HUDEP-2 (cell line): ENCODE measurements at regions not wholly inside any gene's neighbourhood (a gene's known extent, or its start where the extent isn't known, plus 50 kb on each side); places are given as distances from the start of the nearest gene placed in this dataset.
A peak's percentile ranks its signal among the peaks of the same experiment; 100 is the strongest.

Source experiments
- DNase-seq, 76 experiments: peaks; one replicate each; lab custom pipeline; 2025; ENCODE audit not compliant: unreplicated experiment in 76 of 76; lab: John Stamatoyannopoulos, UW

DNA sequence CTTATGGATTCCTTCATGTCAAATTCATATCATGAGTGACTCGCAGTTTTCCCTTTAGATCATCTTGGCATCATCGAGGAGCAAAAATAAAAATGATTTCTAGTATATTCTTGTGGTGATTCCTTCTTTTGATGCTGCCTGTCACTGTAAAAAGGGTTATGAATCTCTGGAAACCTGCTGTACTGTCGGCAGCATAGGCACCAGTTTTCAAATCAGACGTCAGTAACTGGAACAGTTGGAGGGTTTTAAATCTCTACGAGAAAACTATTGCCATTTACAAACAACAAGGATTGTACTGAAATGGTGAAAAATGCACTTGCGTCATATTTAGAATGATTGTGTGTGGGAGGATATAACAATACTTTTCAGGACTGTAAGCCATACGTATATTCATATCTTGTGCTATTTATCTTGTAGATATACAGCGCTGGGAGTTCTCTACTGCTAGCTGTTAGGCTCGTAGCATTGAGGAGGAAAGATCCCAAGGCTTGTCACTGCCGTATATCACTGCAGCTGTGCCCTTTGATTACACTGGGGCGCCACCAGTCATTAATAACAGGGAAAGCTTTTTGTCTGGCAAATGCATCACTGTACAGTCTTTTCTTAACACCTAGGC lies 320.7 kb downstream of the MTX2 start:
- DNase-seq, result no peak

- no peak for DNase-seq
Measured at GRCh38 chr2:176592216-176592615, 323.0 kb downstream of the MTX2 start.

GRCh38 chr2:176595986-176596385 lies 326.7 kb downstream of the MTX2 start:
- DNase-seq, result no peak

- no peak for DNase-seq
Measured at GRCh38 chr2:176597916-176598315, 328.7 kb downstream of the MTX2 start.

DNA sequence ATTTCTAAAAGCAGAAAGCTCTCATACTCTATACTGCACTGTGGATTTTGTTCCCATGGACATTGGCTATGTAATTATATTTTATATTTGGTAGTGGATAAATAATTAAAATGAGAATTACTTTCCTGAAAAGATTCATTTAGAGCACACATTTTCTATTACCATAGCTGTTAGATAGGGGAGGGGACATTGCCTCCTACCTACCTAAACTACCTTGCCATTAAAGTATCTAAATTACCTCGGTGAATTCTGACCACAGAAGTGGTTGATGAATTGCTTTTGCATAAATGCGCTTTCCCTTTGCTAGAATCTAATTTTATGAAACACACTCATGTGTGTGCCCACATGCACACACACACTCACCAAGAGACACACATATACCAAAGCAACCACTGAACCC lies 329.1 kb downstream of the MTX2 start:
- DNase-seq, result no peak

GRCh38 chr2:176599796-176600485 lies 330.7 kb downstream of the MTX2 start:
- no peak for DNase-seq

- DNase-seq, result no peak
Measured at GRCh38 chr2:176601066-176601465, 331.8 kb downstream of the MTX2 start.

- DNase-seq, result no peak
Measured at GRCh38 chr2:176612036-176612435, 342.8 kb downstream of the MTX2 start.

- no peak for DNase-seq
Measured at GRCh38 chr2:176612736-176613135, 343.5 kb downstream of the MTX2 start.

DNA sequence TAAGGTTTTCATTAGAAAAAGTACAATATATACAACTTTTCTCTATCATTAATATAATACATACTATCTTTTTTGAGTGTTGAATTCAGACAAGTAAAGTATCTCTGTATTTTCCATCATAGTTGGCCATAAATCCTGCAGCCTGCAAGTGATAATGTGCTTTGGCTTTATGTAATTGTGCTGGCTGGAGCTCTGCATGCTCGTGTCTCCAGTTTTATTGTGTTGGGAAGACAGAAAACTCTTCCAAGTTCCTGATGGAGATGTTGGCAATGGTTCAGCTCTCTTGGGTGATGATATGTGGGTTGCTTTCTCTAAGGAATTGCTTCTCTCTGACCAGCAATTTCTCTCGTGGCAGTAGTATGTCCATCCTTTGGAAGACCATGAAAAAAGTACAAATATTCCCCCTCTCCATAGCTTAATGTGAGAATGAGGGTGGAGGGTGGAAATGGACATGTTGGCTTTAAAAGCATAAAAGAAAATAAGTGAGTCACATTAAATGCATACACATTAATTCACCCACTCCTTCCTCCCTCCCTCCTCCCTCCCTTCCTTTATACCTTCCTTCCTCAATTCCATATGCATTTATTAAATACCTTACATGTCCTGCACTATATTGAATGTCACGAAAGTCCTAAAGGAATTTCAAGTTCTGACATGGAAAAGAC lies 344.2 kb downstream of the MTX2 start:
- DNase-seq, result no peak

GRCh38 chr2:176614049-176614448 lies 344.8 kb downstream of the MTX2 start:
- DNase-seq, result no peak

GRCh38 chr2:176614930-176615329 lies 345.7 kb downstream of the MTX2 start:
- no peak for DNase-seq

DNA sequence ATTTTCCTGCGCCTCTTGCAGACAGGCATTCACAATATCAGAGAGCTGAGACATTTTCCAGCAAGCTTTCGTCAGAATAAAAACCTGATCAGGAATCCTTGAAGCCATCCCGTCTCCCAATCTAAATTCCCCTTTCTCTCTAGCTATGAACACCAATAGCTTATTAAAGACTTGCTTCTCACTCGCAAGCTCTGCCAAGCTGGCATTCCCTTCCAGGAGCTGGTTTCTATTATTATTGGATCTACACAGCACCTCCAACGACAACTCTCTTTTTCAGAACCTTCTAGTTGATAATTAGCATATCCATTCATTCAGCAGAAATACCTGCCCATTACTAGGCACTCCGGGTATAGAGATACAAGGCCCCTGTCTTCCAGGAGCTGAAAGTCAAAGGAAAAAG lies 350.3 kb downstream of the MTX2 start:
- no peak for DNase-seq

DNA sequence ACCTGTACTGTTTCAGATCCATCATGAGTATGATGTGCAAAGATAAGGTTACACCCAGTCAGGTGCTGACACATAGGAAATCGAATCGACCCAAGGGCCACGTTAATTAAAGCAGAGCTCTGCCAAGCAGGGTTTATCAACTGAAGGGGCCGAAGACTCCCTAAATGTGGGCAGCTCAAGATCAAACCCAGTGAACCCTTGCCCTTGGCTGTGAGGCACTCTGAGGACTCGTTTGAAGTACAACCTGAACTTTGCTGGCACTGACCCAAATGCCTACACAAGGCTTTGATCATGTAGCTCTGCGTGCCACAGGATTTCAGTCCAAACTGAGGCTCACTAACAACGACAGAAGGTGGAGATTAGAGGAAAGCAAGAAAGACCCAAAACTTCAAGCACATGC lies 352.1 kb downstream of the MTX2 start:
- DNase-seq, result no peak

DNA sequence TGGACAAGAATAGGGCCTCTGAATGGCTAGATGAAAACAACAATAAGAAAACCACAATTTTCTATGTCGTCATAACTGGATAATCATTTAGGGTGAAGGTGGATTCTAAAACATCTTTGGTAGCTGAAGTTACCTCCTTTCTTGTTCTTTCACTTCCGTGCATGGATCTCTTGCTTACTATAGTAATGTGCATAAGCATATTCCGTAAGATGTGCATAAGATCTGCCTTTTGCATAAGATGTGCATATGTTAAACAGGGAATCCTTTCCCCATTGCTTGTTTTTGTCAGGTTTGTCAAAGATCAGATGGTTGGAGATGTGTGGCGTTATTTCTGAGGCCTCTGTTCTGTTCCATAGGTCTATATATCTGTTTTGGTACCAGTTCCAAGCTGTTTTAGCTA lies 353.6 kb downstream of the MTX2 start:
- DNase-seq, result no peak

DNA sequence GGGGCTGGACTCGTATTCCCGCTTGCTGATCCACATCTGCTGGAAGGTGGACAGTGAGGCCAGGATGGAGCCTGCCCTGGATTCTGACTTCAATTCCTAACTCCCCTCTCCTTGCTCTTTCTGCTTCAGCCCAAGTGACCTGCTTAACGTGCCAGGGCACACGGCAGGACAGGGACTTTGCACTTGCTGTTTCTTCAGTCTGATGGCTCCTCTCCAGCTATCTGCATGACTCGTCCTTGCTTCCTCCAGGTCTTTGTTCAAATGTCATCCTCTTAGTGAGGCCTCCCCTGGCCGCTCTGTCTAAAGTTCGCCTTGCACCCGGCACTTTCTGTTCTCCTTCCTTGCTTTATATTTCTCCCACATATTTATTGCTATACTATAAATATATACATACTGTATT lies 357.6 kb downstream of the MTX2 start:
- DNase-seq, result no peak

- no peak for DNase-seq
Measured at GRCh38 chr2:176628438-176628837, 359.2 kb downstream of the MTX2 start.

DNA sequence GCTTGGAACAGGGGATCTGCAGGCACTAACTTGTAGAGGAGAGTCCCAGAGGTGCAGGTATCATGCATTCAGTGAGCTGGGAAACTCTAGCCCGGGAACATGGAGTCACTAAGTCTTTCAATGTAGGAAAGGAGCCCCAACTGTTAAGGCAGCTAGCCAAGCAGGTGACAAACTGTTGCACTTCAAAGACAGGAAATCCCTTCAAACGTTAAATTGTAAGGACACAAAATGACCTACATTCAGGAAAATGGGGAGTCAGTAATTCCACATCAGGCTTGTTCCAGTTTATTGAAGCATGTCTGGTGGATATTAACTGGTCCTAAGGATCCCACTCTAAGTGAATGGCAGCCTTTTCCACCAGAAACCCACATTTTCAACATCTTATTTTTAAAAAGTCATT lies 364.5 kb downstream of the MTX2 start:
- no peak for DNase-seq

DNA sequence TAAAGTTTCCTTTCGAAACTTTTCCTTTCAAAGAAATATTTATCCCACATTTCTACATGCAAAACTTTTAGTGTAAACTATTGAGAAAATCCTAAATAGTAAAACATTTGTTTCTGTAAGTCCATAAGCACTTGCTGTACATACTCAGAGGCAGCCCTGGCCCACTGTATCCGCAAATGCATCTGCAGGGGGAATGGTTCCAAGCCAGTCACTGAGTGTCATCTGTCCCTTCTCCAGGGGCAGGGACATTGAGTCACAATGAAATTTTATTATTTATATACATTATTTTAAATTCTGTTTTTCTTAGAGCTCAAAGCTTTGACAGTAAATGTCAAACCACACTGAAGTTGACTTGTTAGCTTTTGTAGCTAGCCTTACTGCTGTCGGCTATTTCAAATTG lies 367.2 kb downstream of the MTX2 start:
- DNase-seq, result no peak

- DNase-seq, result no peak
Measured at GRCh38 chr2:176637142-176637485, 367.9 kb downstream of the MTX2 start.

- DNase-seq, result peak in 2 of 76 experiments; percentile 2 to 15
Measured at GRCh38 chr2:176637486-176638166, 368.4 kb downstream of the MTX2 start.
